ENCODE measurements at regions not wholly inside any gene's neighbourhood (a gene's known extent, or its start where the extent isn't known, plus 50 kb on each side); places are given as distances from the start of the nearest gene placed in this dataset.

- no peak for TF ChIP-seq CTCF (IDR thresholded peaks at IDR 0.05; ENCODE audit: poor library complexity)
- TF ChIP-seq EZH2phosphoT487 (IDR thresholded peaks at IDR 0.05; ENCODE audit: low read depth, severe bottlenecking, unreplicated experiment) = no peak
These were observed 617.8 kb downstream of the PCDH7 start for GRCh38 chr4:31338000-31338399.
